Mesenteric fat pad (tissue), 1 donor: ENCODE measurements at regions not wholly inside any gene's neighbourhood (a gene's known extent, or its start where the extent isn't known, plus 50 kb on each side); places are given as distances from the start of the nearest gene placed in this dataset.

Source experiments
- DNase-seq: peaks from one replicate; pipeline ENCODE4 v3.0.0-alpha.2; 2020; ENCODE audit warnings: low spot score
- donor health status: DM: yes; HTN: yes; CAD: no.

DNA sequence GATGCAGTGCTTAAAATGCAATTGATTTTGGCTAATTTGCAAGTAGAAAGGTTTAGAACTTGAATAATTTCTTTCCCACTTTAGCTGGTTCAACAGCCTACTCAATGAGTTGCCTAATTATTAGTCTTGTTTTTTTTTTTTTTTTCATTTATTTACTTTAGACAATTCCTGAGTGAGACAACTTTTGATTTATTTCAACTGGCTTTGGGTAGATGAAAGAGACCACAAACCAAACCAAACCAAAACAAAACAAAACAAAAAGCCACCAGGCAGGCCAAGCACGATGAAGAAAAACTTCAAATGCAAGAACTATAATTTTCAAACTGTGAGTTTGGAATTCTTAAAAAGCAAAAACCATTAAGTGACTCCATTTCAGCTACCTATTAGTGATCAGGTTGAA lies 469.9 kb downstream of the GBE1 start:
- no peak for DNase-seq

- DNase-seq = no peak
Observed at GRCh38 chr3:81289676-81290075, 471.8 kb downstream of the GBE1 start.

GRCh38 chr3:81279481-81280379 lies 481.7 kb downstream of the GBE1 start:
- DNase-seq = no peak

GRCh38 chr3:81277853-81278252 lies 483.6 kb downstream of the GBE1 start:
- no peak for DNase-seq

DNA sequence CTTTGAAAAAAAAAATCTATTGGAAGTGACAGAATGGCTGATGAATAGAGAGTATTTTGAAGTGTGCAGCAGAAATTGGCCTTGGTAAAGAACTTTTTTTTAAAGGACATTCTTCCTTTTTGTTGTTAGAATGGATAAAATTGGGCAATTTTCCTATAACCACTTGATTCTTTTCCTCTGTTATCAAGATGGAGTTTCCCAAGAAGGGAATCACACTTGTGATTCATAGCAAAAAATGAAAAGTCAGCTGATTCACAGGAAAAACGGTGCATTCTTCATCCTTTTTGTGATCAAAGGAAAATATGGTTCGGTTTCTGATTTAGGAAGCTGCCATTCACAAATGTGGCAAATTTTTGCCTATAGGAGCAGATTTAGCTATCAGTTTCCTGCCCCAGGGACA lies 486.8 kb downstream of the GBE1 start:
- DNase-seq = no peak

DNA sequence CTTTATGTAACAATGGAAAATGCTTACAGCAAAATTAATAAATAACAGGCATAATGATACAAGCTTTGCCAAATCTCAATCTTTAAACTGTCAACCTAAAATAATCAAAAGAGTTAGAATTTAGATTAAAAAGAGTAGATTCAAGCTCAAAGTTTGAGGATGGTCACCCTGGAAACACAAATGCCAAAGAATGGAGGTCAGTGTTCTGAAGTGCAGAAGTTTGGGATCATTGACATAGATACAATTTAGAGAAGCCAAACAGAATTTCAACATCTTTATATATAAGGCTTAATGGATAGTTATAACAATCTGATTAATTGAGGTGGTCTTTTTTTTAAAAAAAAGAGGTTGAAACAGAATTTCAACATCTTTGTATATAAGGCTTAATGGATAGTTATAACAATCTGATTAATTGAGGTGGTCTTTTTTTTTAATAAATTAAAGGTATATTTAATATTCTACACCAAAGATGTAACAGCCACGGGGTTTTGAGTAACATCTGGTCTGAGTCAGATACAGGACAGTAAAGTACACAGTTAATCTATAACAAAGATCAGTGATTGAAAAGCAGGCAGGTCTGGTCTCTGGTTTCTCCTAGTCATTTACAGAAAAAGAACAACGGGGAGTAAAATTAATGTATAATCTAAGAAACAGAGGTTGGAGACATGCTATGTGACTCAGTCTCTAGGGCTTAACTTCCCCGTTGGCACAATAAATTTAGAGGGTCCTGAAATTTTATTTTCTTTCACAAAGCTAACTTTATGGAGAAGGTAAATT lies 490.7 kb downstream of the GBE1 start:
- no peak for DNase-seq

DNA sequence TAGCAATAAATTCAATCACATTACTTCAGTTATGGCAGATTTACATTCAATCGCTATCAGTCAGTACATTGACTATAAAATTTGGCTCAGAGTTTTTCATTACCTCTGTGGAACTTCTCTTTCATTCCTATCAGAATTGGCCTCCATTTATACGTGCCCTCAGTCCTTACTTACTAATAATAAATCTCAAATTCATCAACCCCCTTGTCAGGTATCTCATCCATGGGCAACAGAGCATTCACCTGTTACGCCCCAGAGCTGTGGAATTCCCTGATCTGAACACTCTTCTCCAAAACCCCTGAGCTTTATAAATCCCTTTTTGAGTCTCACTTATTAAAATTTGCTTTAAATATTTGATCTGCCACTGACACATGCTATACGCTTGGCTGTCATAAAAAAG lies 492.9 kb downstream of the GBE1 start:
- no peak for DNase-seq

DNA sequence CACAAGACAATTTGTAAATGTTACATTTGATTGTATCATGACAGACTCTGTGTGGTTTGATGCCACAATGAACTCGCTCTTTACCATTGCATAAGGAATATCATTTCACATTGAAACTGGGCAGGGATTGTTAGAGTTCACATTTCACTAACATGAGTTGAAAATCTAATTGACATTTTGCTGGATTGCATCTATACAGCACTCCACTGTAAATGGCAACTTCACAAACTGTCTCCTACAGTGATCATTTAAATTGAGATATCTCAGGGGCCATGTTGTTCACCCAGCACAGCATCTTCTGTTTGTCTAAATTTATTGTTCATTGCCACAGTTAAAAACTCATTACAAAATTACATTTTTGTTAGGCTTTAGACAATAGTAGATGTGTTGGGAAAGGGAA lies 499.4 kb downstream of the GBE1 start:
- no peak for DNase-seq

- no peak for DNase-seq
Observed at GRCh38 chr3:81255463-81255862, 506.0 kb downstream of the GBE1 start.

DNA sequence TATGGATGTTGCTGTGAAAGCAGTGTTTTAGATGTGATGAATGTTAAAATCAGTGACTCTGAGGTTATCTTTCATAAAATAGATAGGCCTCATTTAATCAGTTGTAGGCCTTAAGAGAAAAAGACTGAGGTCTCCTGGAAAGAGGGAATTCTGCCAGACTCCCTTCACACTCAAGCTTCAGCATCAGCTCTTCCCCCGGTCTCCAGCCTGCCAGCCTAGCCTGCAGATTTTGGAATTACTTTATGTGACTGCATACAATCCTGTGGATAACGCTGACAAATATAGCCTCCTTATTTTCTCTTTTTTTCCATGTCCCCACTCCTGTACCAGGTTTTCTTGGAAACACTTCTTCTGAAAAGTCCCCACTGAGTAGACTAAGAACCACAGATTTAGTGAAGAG lies 510.3 kb downstream of the GBE1 start:
- DNase-seq = no peak

DNA sequence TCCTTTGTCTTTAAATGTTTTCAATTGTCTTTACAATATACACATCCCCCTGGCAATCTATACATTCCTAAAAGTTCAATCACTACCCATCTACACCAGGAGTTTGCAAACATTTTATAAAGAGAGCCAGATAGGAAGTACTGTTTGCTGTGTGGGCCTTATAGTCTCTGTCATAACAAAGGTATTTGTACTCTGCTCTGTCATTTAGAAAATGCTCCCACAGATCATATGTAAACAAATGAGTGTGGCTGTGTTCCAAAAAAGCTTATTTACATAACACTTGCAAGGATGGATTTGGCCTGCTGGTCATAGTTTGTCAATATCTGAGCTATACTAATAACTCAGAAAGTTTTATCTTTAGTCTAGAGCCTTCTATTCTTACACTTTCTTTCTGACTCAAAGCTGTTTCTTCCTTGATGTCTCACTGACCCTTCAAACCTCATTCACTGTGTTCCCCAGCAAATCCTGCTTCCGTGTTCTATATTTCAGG lies 511.9 kb downstream of the GBE1 start:
- no peak for DNase-seq

DNA sequence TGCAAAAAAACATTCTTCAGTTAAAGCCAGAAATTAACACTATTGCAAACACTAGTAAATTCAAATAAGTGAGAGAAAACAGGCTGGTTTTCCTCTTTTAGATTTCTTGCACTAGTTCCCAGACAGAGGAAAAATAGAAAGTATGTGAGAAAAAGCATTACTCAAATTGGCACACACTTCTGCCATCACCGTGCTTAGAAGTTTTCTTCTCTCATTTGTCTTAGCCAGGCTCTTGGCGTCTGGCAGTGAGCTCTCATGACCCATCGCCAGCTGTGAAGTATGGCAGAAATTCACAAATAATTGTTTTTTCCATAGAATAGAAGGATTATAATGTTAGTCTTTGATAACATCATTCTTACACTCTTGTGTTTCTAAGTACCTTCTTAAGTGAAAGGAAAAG lies 515.9 kb downstream of the GBE1 start:
- DNase-seq = no peak

DNA sequence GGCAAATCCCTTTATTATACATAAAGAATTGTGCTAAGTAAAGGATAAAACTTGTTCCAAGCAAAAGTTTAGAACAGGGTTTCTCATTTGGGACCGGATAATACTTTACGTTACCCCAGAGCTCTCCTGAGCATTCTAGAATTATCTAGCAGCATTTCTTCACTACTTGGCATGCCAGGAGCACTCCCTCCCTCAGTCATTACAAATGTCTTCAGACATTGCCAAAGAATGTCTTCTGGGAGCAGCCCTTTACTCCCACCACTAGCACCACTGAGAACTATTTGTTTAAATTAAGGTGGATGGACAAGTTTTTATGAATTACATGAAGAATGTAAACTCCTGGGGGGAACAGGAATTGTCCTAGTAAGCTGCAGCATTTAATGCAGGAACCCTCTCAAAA lies 516.4 kb downstream of the GBE1 start:
- no peak for DNase-seq

- no peak for DNase-seq
Observed at GRCh38 chr3:81244231-81244630, 517.2 kb downstream of the GBE1 start.

DNA sequence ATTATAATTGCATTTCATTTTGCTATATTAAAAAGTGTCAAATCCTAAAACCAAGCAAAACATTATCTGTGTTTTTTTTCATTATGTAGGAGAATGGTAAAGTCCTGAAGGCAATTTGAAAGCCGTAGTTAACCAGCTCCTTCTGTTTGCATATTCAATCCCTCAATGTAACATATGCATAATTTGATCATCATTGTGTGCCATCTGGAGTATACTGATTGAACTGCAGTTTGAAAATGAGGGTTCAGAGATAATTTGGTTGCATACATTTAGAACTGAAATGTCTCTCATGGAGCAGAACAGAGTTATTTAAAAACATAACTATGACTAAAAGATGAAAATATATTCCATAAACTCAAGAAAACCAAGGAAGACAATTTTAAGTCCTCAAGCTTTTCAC lies 518.6 kb downstream of the GBE1 start:
- no peak for DNase-seq

GRCh38 chr3:81237181-81237580 lies 524.3 kb downstream of the GBE1 start:
- no peak for DNase-seq

DNA sequence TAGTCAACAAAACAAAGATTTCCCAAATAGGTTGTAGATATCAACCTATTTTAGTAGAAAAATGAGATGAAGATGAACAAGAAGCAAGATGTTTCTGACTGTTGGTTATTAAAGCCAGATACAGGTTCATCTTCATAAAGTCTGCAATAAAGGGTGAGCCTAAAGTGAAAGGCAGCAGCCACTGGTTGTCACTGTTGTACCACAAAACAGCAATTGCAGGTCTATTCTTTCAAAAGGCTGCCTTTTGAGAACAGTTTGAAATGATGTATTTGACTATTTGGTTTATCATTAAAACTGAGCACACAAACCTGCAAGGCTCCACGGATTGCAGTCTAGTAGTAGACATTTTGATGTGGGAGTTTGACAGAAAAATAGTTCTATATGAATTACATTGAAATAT lies 543.4 kb downstream of the GBE1 start:
- no peak for DNase-seq

DNA sequence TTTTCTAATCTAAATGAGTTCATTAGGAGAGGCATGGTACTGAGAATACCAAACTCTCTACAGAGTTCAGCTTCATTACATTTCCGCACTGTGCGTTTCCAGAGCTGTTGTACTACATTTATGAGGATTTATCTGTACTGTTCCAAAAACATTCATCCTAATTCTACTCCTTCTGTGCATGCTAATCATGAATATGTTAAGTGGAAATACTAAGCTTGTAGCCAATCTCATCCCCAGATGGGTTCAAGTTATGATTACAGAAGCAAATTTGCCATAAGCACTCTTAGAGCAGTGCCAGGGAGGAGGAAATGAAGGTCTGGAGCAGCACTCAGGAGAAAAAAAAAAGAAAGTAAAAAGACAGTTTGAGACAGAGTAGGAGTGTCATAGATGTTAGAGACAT lies 544.3 kb downstream of the GBE1 start:
- no peak for DNase-seq

GRCh38 chr3:81216192-81216591 lies 545.3 kb downstream of the GBE1 start:
- no peak for DNase-seq

- DNase-seq = no peak
Observed at GRCh38 chr3:81214631-81215030, 546.8 kb downstream of the GBE1 start.

GRCh38 chr3:81199587-81199986 lies 561.9 kb downstream of the GBE1 start:
- DNase-seq = no peak

DNA sequence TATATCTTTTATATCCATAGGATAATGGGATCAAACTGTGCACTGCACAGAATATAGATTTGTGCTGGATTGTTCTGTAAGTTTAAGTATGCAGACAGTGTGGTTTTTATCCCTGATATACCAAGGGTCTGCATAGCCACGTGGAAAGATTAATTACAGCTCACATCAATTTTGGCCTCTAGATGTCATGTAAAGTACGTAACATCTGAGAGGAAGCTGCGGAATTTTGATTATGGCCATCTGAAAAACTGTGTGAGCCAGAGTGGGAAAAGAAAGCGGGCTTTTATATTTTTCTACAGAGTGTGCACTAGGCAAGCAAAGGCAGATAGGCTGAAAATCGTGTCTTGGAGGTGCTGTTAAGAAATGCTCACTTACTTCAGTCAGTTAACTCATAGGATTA lies 562.7 kb downstream of the GBE1 start:
- DNase-seq = no peak

DNA sequence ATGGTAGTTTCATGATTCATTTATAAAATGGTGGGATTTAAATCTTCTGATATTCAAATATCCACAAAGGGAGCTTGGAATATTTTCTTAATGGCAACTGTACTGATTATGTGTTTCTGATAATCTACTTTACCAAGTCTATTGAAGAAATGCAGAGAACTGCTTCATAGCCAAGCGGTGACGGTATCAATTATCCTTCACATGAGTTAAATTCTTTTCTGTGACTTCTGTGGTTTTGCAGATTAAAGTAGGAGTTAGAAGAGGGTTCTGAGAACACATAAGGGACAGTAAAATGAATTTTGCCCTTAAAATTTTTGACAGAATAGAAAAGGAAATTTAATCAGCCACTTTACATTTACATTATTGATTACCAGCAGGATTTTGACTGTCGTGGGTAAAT lies 563.2 kb downstream of the GBE1 start:
- no peak for DNase-seq
